GM23338 (cell line): ENCODE measurements at regions not wholly inside any gene's neighbourhood (a gene's known extent, or its start where the extent isn't known, plus 50 kb on each side); places are given as distances from the start of the nearest gene placed in this dataset.

ENCODE experiments used
- ZNF462 ChIP-seq: fragments of 250-450 bp; sonication (Bioruptor Pico); IDR thresholded peaks from 2 replicates; pipeline ENCODE4 v1.5.0; 2020; ENCODE audit warnings: mild to moderate bottlenecking, moderate library complexity
- TF ChIP-seq, protein P1 (sequence below), 2 experiments: fragments of 200-600 bp in 1 of 2; sonication (generic) in 1 of 2; conservative IDR thresholded peaks; 2 replicates each; pipeline versions ENCODE4 v1.5.1 to v1.6.1; 2016 to 2017; ENCODE audit warnings: antibody characterized with exemption in 2 of 2, low read depth in 2 of 2, mild to moderate bottlenecking in 2 of 2, moderate library complexity in 1 of 2

DNA sequence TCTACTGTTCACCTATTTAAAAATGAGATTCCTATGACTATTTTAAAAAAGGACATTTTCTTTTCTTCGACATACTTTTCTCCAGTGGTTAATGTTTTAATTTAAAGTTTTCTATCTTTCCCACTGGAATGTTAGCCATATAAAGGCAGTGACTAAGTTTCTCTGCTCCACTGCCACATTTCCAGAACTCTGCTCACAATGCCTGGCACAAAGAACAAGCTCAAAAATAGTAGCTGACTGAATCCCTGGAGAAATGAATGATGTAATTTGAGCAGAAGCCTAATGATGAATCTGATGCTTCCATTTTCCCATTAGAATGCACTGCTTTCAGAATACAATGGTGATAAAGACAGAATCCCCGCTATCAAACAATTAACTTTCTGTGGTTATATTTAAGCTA lies 817.8 kb downstream of the MTRR start:
- TF ChIP-seq, protein P1, sequence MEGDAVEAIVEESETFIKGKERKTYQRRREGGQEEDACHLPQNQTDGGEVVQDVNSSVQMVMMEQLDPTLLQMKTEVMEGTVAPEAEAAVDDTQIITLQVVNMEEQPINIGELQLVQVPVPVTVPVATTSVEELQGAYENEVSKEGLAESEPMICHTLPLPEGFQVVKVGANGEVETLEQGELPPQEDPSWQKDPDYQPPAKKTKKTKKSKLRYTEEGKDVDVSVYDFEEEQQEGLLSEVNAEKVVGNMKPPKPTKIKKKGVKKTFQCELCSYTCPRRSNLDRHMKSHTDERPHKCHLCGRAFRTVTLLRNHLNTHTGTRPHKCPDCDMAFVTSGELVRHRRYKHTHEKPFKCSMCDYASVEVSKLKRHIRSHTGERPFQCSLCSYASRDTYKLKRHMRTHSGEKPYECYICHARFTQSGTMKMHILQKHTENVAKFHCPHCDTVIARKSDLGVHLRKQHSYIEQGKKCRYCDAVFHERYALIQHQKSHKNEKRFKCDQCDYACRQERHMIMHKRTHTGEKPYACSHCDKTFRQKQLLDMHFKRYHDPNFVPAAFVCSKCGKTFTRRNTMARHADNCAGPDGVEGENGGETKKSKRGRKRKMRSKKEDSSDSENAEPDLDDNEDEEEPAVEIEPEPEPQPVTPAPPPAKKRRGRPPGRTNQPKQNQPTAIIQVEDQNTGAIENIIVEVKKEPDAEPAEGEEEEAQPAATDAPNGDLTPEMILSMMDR (conservative IDR thresholded peaks at IDR 0.05; ENCODE audit: low read depth in 2 of 2): no peak
- no peak for TF ChIP-seq ZNF462 (CRISPR knock-in tag)
